AG10803 (cell line): ENCODE measurements at regions not wholly inside any gene's neighbourhood (a gene's known extent, or its start where the extent isn't known, plus 50 kb on each side); places are given as distances from the start of the nearest gene placed in this dataset.

Experiments
- DNase-seq: peaks from one replicate; pipeline ENCODE4 v3.0.0; 2010; ENCODE audit warnings: low read depth
- H3K4me3 ChIP-seq: 2 replicates; pipeline ENCODE4 v1.5.1; 2011; ENCODE audit warnings: mild to moderate bottlenecking, low read length, control low read depth
- TF ChIP-seq, protein P1 (sequence below): conservative IDR thresholded peaks from 2 replicates; pipeline ENCODE4 v1.5.1; 2011; ENCODE audit warnings: mild to moderate bottlenecking, low read length, control low read depth, inconsistent platforms

GRCh38 chrX:13499736-13500135 is 69.7 kb upstream of the EGFL6 start:
- no peak for DNase-seq
- TF ChIP-seq, protein P1, sequence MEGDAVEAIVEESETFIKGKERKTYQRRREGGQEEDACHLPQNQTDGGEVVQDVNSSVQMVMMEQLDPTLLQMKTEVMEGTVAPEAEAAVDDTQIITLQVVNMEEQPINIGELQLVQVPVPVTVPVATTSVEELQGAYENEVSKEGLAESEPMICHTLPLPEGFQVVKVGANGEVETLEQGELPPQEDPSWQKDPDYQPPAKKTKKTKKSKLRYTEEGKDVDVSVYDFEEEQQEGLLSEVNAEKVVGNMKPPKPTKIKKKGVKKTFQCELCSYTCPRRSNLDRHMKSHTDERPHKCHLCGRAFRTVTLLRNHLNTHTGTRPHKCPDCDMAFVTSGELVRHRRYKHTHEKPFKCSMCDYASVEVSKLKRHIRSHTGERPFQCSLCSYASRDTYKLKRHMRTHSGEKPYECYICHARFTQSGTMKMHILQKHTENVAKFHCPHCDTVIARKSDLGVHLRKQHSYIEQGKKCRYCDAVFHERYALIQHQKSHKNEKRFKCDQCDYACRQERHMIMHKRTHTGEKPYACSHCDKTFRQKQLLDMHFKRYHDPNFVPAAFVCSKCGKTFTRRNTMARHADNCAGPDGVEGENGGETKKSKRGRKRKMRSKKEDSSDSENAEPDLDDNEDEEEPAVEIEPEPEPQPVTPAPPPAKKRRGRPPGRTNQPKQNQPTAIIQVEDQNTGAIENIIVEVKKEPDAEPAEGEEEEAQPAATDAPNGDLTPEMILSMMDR = no peak
- H3K4me3 ChIP-seq = no peak overlapping the region

- no peak for DNase-seq
- TF ChIP-seq, protein P1 = no peak
- no peak overlapping the region for H3K4me3 ChIP-seq
These were observed 71.2 kb upstream of the EGFL6 start for GRCh38 chrX:13498238-13498637.

DNA sequence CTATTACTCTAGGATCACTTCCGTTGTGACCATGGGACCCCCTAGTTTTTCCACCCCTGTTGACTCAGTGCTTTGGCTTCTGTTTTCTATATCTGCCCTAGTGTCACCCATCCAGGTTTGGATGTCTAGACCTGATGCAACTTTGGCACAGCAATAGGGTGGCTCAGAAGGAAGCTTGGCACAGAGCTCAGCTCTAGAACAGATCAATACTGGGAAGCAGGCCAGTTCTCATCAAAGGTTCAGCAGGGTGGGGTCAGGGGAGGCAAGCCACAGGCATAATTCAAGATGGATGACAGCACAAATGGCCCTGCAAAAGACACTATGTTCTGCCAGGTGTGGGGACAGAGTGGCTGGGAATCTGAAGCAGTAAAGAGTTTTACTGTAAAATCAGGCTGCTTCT is 74.2 kb upstream of the EGFL6 start:
- TF ChIP-seq, protein P1 = no peak
- H3K4me3 ChIP-seq = no peak overlapping the region
- no peak for DNase-seq

- H3K4me3 ChIP-seq = no peak overlapping the region
- DNase-seq = no peak
- TF ChIP-seq, protein P1 = no peak
These were observed 74.8 kb upstream of the EGFL6 start for GRCh38 chrX:13494562-13494961.

DNA sequence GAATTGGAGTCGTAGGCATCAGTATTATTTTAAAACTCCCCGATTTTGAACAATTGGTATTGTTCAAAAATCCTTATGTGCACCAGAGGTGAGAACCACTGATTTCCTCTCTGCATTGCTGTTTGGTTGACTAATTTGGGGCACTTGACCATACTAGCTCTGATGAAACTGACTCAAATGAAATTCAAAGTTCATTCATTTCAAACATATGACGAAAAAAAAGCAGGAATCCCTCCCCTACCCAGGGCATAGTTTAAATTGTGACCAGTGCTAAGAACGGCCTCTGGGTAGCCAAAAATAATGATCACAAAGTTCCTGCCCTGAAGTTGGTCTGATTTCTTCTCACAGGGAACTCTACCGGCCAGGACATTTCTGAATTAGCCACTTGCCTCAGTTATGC is 75.7 kb upstream of the EGFL6 start:
- no peak overlapping the region for H3K4me3 ChIP-seq
- TF ChIP-seq, protein P1 = no peak
- no peak for DNase-seq

- no peak for DNase-seq
These were observed 77.1 kb upstream of the EGFL6 start for GRCh38 chrX:13492286-13492685.

GRCh38 chrX:13491061-13491460 is 78.3 kb upstream of the EGFL6 start:
- TF ChIP-seq, protein P1 = no peak
- no peak for DNase-seq
- no peak overlapping the region for H3K4me3 ChIP-seq

More at GRCh38 chrX:13492286-13492685, 77.1 kb upstream of the EGFL6 start:
- H3K4me3 ChIP-seq = no peak overlapping the region
- TF ChIP-seq, protein P1 = no peak
